ENCODE measurements at regions not wholly inside any gene's neighbourhood (a gene's known extent, or its start where the extent isn't known, plus 50 kb on each side); places are given as distances from the start of the nearest gene placed in this dataset.
A peak's percentile ranks its signal among the peaks of the same experiment; 100 is the strongest.
"Not testable (repeated sequence)": the region's sequence is repeated elsewhere in the genome, so short reads cannot be mapped to it uniquely, and the experiment has no call there.

GRCh38 chr14:106764968-106765369 is 1238.6 kb downstream of the TMEM121 start:
- TF ChIP-seq POLR2A (IDR thresholded peaks at IDR 0.05) = not testable (repeated sequence)
- TF ChIP-seq, protein P1, sequence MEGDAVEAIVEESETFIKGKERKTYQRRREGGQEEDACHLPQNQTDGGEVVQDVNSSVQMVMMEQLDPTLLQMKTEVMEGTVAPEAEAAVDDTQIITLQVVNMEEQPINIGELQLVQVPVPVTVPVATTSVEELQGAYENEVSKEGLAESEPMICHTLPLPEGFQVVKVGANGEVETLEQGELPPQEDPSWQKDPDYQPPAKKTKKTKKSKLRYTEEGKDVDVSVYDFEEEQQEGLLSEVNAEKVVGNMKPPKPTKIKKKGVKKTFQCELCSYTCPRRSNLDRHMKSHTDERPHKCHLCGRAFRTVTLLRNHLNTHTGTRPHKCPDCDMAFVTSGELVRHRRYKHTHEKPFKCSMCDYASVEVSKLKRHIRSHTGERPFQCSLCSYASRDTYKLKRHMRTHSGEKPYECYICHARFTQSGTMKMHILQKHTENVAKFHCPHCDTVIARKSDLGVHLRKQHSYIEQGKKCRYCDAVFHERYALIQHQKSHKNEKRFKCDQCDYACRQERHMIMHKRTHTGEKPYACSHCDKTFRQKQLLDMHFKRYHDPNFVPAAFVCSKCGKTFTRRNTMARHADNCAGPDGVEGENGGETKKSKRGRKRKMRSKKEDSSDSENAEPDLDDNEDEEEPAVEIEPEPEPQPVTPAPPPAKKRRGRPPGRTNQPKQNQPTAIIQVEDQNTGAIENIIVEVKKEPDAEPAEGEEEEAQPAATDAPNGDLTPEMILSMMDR (IDR thresholded peaks at IDR 0.05) = peak in 5 of 7 experiments; percentile 35 to 61 (median 37)

Data from body of pancreas (tissue), 4 donors.